ENCODE measurements at regions not wholly inside any gene's neighbourhood (a gene's known extent, or its start where the extent isn't known, plus 50 kb on each side); places are given as distances from the start of the nearest gene placed in this dataset.

- TF ChIP-seq CTCF (IDR thresholded peaks at IDR 0.05) (no peak), USF2 (IDR thresholded peaks at IDR 0.05; ENCODE audit: borderline replicate concordance, low read depth, low read length) (no peak), EP300 (IDR thresholded peaks at IDR 0.05; ENCODE audit: borderline replicate concordance in 1 of 2, low read depth in 1 of 2, low read length in 1 of 2) (no peak), TCF12 (IDR thresholded peaks at IDR 0.05) (no peak), EZH2phosphoT487 (IDR thresholded peaks at IDR 0.05; ENCODE audit: borderline replicate concordance, low read depth) (no peak), POLR2AphosphoS5 (IDR thresholded peaks at IDR 0.05; ENCODE audit: low read depth, low read length) (no peak), MAX (IDR thresholded peaks at IDR 0.05; ENCODE audit: low read depth) (no peak)
These were observed 341.1 kb upstream of the LRRC3B start for GRCh38 chr3:26281284-26281985.

All from SK-N-SH (cell line).